ENCODE measurements at regions not wholly inside any gene's neighbourhood (a gene's known extent, or its start where the extent isn't known, plus 50 kb on each side); places are given as distances from the start of the nearest gene placed in this dataset.

DNA sequence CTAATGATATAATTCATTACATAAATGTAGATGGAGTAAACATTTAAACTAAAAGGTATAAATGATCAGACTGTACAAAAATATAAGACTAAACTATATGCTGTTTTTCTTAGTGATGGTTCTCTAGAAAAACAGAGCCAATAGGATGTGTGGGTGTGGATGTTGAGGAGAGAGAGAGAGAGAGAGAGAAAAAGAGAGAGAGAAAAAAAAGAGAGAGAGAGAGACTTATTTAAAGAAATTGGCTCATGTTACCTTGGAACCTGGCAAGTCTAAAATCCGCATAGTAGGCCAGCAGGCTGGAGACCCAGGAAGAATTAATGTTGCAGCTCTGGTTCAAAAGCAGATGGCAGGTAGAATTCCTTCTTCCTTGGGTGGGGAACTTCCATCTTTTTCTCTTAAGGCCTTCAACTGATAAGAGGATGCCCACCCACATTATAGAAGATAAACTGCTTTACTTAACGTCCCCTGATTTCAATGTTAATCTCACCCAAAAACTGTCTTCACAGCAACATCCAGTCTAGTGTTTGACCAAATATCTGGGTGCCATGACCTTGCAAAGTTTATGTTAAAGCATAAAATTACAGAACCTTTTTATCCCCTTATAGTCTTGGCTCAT, 74.3 kb upstream of the KCNJ15 start:
- ATAC-seq = no peak
- no peak overlapping the region for H3K27ac ChIP-seq
- H3K9me3 ChIP-seq = no peaks in the 10 kb centered on the region; the same call in 2 of the 3 replicates
- 47% methylated on average over 2 of the region's 2 CpGs for WGBS (ENCODE audit: missing lambda C conversion rate)
- no peak overlapping the region for H3K4me3 ChIP-seq
- POLR2A ChIA-PET = no interaction called here
- no peak for FAIRE-seq
- DNase-seq (ENCODE audit: low read depth in 1 of 2, low spot score in 1 of 2) = no peak
- CTCF ChIA-PET = no interaction called here
- TF ChIP-seq, protein P1, sequence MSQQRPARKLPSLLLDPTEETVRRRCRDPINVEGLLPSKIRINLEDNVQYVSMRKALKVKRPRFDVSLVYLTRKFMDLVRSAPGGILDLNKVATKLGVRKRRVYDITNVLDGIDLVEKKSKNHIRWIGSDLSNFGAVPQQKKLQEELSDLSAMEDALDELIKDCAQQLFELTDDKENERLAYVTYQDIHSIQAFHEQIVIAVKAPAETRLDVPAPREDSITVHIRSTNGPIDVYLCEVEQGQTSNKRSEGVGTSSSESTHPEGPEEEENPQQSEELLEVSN (IDR thresholded peaks at IDR 0.05; ENCODE audit: borderline replicate concordance, low read depth) = no peak
- TF ChIP-seq CEBPB (IDR thresholded peaks at IDR 0.05) (no peak), JUNB (IDR thresholded peaks at IDR 0.05) (no peak), NFE2L2 (conservative IDR thresholded peaks at IDR 0.05; ENCODE audit: low read length) (no peak), CBX8 (IDR thresholded peaks at IDR 0.05) (no peak), HEYL (CRISPR knock-in tag; IDR thresholded peaks at IDR 0.05) (no peak), POLR2A (IDR thresholded peaks at IDR 0.05; ENCODE audit: low read length) (no peak), FOSB (CRISPR knock-in tag; IDR thresholded peaks at IDR 0.05) (no peak), GATA3 (IDR thresholded peaks at IDR 0.05; ENCODE audit: borderline replicate concordance) (no peak), ZC3H11A (IDR thresholded peaks at IDR 0.05) (no peak), CHD4 (IDR thresholded peaks at IDR 0.05; ENCODE audit: borderline replicate concordance) (no peak), ZSCAN20 (CRISPR knock-in tag; IDR thresholded peaks at IDR 0.05) (no peak), HOXB5 (CRISPR knock-in tag; IDR thresholded peaks at IDR 0.05) (no peak)
- H3K4me2 ChIP-seq = no peak overlapping the region
- H3K4me1 ChIP-seq = no peaks in the 10 kb centered on the region

DNA sequence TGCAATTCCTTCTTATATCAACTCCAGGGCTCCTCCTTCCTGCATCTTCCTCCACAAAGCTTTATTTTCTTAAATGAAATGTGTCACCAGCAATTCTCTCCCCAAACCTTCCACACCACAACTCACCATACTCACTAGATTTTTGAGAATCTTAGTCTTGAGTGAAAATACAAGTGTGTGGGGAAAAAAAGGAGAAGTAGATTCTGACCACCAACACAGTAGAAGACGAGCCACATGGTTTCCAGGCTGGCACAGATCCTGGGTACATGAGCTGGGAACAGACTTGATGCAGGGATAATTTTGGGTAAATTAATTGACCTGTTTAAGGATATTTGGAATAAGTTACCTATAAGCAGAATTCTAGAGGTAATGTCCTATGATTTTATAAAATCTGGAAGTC, 72.8 kb upstream of the KCNJ15 start:
- FAIRE-seq (no peak), ATAC-seq (no peak), DNase-seq (ENCODE audit: low read depth in 1 of 2, low spot score in 1 of 2) (no peak)
- POLR2A ChIA-PET = no interaction called here
- 81% methylated on average over 1 of the region's 1 CpG for WGBS (ENCODE audit: missing lambda C conversion rate)
- H3K4me1 ChIP-seq = no peaks in the 10 kb centered on the region
- 0 out of 3 replicates have a peak, but pooled peaks cover 3% of the 10 kb centered on the region for H3K9me3 ChIP-seq
- H3K4me3 ChIP-seq = no peak overlapping the region
- TF ChIP-seq, protein P2, sequence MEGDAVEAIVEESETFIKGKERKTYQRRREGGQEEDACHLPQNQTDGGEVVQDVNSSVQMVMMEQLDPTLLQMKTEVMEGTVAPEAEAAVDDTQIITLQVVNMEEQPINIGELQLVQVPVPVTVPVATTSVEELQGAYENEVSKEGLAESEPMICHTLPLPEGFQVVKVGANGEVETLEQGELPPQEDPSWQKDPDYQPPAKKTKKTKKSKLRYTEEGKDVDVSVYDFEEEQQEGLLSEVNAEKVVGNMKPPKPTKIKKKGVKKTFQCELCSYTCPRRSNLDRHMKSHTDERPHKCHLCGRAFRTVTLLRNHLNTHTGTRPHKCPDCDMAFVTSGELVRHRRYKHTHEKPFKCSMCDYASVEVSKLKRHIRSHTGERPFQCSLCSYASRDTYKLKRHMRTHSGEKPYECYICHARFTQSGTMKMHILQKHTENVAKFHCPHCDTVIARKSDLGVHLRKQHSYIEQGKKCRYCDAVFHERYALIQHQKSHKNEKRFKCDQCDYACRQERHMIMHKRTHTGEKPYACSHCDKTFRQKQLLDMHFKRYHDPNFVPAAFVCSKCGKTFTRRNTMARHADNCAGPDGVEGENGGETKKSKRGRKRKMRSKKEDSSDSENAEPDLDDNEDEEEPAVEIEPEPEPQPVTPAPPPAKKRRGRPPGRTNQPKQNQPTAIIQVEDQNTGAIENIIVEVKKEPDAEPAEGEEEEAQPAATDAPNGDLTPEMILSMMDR (IDR thresholded peaks at IDR 0.05) = no peak
- no peak for TF ChIP-seq NR3C1 (IDR thresholded peaks at IDR 0.05)
- TF ChIP-seq FOSB (CRISPR knock-in tag; IDR thresholded peaks at IDR 0.05) = no peak
- no peak overlapping the region for H3K27ac ChIP-seq
- CTCF ChIA-PET = no interaction called here
- H3K4me2 ChIP-seq = no peak overlapping the region

GRCh38 chr21:38186661-38187270, 70.0 kb upstream of the KCNJ15 start:
- no peak for ATAC-seq
- ChIA-PET POLR2A (no interaction called here), CTCF (no interaction called here)
- no peak for DNase-seq (ENCODE audit: low read depth in 1 of 2, low spot score in 1 of 2)
- no peaks in the 10 kb centered on the region for H3K4me1 ChIP-seq
- 77% methylated on average over 1 of the region's 1 CpG for WGBS (ENCODE audit: missing lambda C conversion rate)
- TF ChIP-seq FOSB (CRISPR knock-in tag; IDR thresholded peaks at IDR 0.05) = no peak
- TF ChIP-seq MAFK (IDR thresholded peaks at IDR 0.05; ENCODE audit: partially characterized antibody) = peak; percentile 91
- H3K27ac ChIP-seq = no peak overlapping the region
- H3K4me3 ChIP-seq = no peak overlapping the region
- H3K9me3 ChIP-seq = 0 out of 3 replicates have a peak, but pooled peaks cover 3% of the 10 kb centered on the region
- H3K4me2 ChIP-seq = no peak overlapping the region
- FAIRE-seq = no peak

DNA sequence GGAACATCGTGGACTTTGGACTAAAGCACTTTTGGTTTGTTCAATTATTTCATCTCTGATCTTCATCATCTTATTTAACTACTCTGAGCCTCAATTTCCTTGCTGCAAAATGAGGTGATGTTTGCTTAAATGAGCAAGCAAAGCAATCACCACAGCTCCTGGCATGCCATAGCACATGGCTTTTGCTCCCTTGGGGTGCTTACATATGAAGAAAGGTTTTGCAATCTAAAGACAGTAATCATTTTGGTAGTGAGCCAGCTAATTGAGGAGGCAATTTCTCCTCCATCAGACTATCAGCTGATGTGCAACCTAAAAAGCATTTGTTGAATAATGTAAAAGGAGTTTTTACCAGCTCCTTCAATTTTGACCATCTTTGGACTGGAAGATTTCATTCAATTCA, 68.8 kb upstream of the KCNJ15 start:
- no peak for DNase-seq (ENCODE audit: low read depth in 1 of 2, low spot score in 1 of 2)
- Histone ChIP-seq H3K4me2 (no peak overlapping the region), H3K9me3 (0 out of 3 replicates have a peak, but pooled peaks cover 3% of the 10 kb centered on the region), H3K27ac (no peak overlapping the region), H3K4me3 (no peak overlapping the region), H3K4me1 (no peaks in the 10 kb centered on the region)
- ATAC-seq = no peak
- POLR2A ChIA-PET = no interaction called here
- CTCF ChIA-PET = interaction anchor here (0.9 kb wide), 1 partner anchor 9 kb away, joined by 3 read pairs; no protein-coding TSS in a partner anchor
- FAIRE-seq = no peak
- 65% methylated on average over 1 of the region's 1 CpG for WGBS (ENCODE audit: missing lambda C conversion rate)
- TF ChIP-seq MAZ (IDR thresholded peaks at IDR 0.05; ENCODE audit: borderline replicate concordance, low read depth, low read length) = no peak
- TF ChIP-seq HOXA7 (CRISPR knock-in tag; IDR thresholded peaks at IDR 0.05) = no peak
- no peak for TF ChIP-seq ZNF302 (CRISPR knock-in tag; IDR thresholded peaks at IDR 0.05)
- no peak for TF ChIP-seq KDM5A (IDR thresholded peaks at IDR 0.05)
- no peak for TF ChIP-seq CHD2 (IDR thresholded peaks at IDR 0.05; ENCODE audit: low read length, partially characterized antibody)
- no peak for TF ChIP-seq TFCP2L1 (CRISPR knock-in tag; IDR thresholded peaks at IDR 0.05)
- no peak for TF ChIP-seq MYC (IDR thresholded peaks at IDR 0.05; ENCODE audit: borderline replicate concordance, low read length)
- TF ChIP-seq POLR2A (IDR thresholded peaks at IDR 0.05; ENCODE audit: low read length) = no peak
- no peak for TF ChIP-seq JUN (IDR thresholded peaks at IDR 0.05)
- TF ChIP-seq PHF8 (IDR thresholded peaks at IDR 0.05; ENCODE audit: borderline replicate concordance, low read depth) = no peak
- no peak for TF ChIP-seq TP53 (CRISPR knock-in tag; IDR thresholded peaks at IDR 0.05)

Measured in A549 (cell line).